ENCODE measurements at regions not wholly inside any gene's neighbourhood (a gene's known extent, or its start where the extent isn't known, plus 50 kb on each side); places are given as distances from the start of the nearest gene placed in this dataset.

DNA sequence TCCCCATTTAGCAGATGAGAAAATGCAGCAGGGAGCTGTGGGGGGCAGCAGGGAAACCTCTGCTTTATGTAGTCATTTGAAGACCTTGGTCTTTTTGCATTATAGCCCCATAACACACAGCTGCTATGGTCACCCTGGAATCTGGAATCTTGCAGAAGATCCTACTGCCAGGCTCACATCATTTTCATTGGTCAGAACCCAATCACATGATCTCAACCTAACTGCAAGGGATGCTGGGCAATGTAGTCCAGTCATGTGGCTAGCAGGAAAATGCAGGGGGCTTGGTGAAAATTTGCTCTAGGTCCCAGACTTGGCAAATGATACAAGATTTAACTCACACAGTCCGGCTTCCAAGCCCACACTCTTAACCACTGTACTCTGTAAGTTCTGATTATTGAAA lies 1028.7 kb downstream of the AACS start:
- H3K36me3 ChIP-seq: no peaks in the 10 kb centered on the region
- peak in 1 of 2 donors; percentile 46 for DNase-seq
- no peaks in the 10 kb centered on the region for H3K4me1 ChIP-seq
- WGBS, 5 donors: 81 to 89% (median 86%) methylated on average over 1 of the region's 1 CpG
- no peak overlapping the region for H3K27ac ChIP-seq
- no peak overlapping the region for H3K4me3 ChIP-seq
- intact Hi-C loops (cut with DNase I; ENCODE audit: low total_unique reads): no loop called here
- TF ChIP-seq EP300 (IDR thresholded peaks at IDR 0.05) (no peak), POLR2A (IDR thresholded peaks at IDR 0.05) (no peak), POLR2AphosphoS5 (IDR thresholded peaks at IDR 0.05) (no peak)
- TF ChIP-seq, protein P1, sequence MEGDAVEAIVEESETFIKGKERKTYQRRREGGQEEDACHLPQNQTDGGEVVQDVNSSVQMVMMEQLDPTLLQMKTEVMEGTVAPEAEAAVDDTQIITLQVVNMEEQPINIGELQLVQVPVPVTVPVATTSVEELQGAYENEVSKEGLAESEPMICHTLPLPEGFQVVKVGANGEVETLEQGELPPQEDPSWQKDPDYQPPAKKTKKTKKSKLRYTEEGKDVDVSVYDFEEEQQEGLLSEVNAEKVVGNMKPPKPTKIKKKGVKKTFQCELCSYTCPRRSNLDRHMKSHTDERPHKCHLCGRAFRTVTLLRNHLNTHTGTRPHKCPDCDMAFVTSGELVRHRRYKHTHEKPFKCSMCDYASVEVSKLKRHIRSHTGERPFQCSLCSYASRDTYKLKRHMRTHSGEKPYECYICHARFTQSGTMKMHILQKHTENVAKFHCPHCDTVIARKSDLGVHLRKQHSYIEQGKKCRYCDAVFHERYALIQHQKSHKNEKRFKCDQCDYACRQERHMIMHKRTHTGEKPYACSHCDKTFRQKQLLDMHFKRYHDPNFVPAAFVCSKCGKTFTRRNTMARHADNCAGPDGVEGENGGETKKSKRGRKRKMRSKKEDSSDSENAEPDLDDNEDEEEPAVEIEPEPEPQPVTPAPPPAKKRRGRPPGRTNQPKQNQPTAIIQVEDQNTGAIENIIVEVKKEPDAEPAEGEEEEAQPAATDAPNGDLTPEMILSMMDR (IDR thresholded peaks at IDR 0.05): no peak
- H3K9me3 ChIP-seq: peaks cover 0 to 16% (median under 1%) of the 10 kb centered on the region in 4 donors
- no peaks in the 10 kb centered on the region for H3K27me3 ChIP-seq

DNA sequence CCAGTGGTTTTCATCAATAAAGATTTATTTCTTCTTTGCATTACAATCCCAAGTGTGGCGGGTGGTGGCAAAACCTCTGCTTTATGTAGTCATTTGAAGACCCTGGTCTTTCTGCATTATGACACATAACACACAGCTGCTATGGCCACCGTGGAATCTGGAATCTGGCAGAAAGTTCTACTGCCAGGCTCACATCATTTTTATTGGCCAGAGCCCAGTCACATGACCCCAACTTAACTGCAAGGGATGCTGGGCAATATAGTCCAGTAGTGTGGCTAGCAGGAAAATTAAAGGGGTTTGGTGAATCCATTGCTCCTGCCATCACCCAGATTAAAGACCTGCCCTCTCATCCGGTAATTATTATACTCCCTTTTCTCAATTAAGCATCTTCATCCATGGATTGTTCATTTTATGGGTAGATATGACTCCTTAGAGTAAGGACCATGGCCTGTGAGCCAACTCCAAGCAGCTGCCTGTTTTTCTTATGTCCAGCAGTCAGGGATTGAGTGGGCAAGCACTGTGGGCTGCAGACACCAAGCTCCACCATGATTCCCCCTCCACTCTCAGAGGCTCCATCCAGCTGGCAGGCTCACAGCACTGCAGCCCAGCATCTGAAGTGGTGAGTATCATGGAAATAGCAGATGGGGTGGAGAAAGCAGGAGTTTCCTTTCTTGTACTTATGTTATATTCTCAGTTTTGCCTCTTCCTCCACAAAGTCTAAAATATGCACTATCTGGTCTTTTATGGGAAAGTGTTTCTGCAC lies 1030.7 kb downstream of the AACS start:
- Histone ChIP-seq H3K27ac (no peak overlapping the region), H3K4me1 (no peaks in the 10 kb centered on the region), H3K36me3 (no peaks in the 10 kb centered on the region), H3K27me3 (no peaks in the 10 kb centered on the region), H3K4me3 (no peak overlapping the region), H3K9me3 (peaks cover 0 to 14% (median 0%) of the 10 kb centered on the region in 4 donors)
- intact Hi-C loops (cut with DNase I; ENCODE audit: low total_unique reads): no loop called here
- no peak for TF ChIP-seq EP300 (IDR thresholded peaks at IDR 0.05)
- TF ChIP-seq, protein P1 (IDR thresholded peaks at IDR 0.05): no peak
- TF ChIP-seq POLR2AphosphoS5 (IDR thresholded peaks at IDR 0.05): no peak
- no peak for TF ChIP-seq POLR2A (IDR thresholded peaks at IDR 0.05)
- 67 to 89% (median 76%) methylated on average over 3 of the region's 3 CpGs for WGBS, 5 donors
- no peak for DNase-seq

DNA sequence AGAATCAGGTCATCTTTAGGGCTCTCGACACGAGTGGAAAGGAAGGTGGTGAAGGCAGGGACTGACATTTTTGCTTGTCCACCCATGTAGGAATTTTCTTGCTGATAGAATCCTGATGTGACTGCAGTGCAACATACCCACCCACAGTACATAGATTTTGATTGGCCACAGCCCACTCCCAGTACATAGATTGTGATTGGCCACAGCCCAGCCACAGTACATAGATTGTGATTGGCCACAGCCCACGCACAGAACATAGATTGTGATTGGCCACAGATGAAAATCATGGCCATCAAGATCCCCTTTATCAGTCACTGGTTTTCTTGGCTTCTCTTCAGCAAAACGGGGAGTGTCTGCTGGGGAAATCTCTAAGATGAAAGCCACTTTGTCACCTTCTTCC lies 1041.5 kb downstream of the AACS start:
- Histone ChIP-seq H3K27ac (no peak overlapping the region), H3K4me3 (no peak overlapping the region), H3K9me3 (peaks cover 0 to 10% (median 0%) of the 10 kb centered on the region in 4 donors), H3K27me3 (no peaks in the 10 kb centered on the region), H3K4me1 (no peaks in the 10 kb centered on the region), H3K36me3 (no peaks in the 10 kb centered on the region)
- 48 to 83% (median 62%) methylated on average over 4 of the region's 4 CpGs for WGBS, 5 donors
- no peak for DNase-seq
- TF ChIP-seq, protein P1 (IDR thresholded peaks at IDR 0.05): no peak
- TF ChIP-seq POLR2AphosphoS5 (IDR thresholded peaks at IDR 0.05) (no peak), POLR2A (IDR thresholded peaks at IDR 0.05) (no peak), EP300 (IDR thresholded peaks at IDR 0.05) (no peak)
- intact Hi-C loops (cut with DNase I; ENCODE audit: low total_unique reads): no loop called here

DNA sequence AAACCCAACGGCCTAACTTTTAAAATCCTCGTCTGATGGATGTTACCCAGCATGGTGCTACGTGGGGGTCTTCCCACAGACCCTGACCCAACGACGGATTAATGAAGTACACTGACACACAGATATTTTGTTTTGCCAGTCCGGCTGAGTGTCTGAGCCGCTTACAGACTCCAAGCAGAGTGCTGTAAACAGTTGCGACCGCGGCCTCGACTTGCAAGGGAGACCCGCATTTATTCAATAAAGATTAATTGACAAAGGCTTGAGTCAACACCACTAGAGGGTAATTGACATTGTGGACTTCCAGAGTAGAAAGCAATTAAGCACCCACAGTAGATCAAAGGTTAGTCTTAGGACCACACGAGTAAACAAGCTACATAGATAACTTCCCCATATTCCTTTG lies 1042.4 kb downstream of the AACS start:
- no peak for TF ChIP-seq POLR2AphosphoS5 (IDR thresholded peaks at IDR 0.05)
- TF ChIP-seq EP300 (IDR thresholded peaks at IDR 0.05): no peak
- TF ChIP-seq, protein P1 (IDR thresholded peaks at IDR 0.05): no peak
- DNase-seq: no peak
- H3K27ac ChIP-seq: no peak overlapping the region
- no peaks in the 10 kb centered on the region for H3K27me3 ChIP-seq
- no peaks in the 10 kb centered on the region for H3K4me1 ChIP-seq
- H3K4me3 ChIP-seq: no peak overlapping the region
- intact Hi-C loops (cut with DNase I; ENCODE audit: low total_unique reads): no loop called here
- 30 to 42% (median 34%) methylated on average over 13 of the region's 13 CpGs for WGBS, 5 donors
- no peaks in the 10 kb centered on the region for H3K36me3 ChIP-seq
- H3K9me3 ChIP-seq: peaks cover 0 to 10% (median 0%) of the 10 kb centered on the region in 4 donors

All from stomach (tissue), 8 donors.